HG03442 (cell line): ENCODE measurements at regions not wholly inside any gene's neighbourhood (a gene's known extent, or its start where the extent isn't known, plus 50 kb on each side); places are given as distances from the start of the nearest gene placed in this dataset.

Experiments used
- ATAC-seq: cut with Tn5 transposase; IDR thresholded peaks from one replicate; pipeline ENCODE4 v1.9.1; 2021; ENCODE audit warnings: mild to moderate bottlenecking, moderate library complexity; ENCODE audit not compliant: unreplicated experiment

DNA sequence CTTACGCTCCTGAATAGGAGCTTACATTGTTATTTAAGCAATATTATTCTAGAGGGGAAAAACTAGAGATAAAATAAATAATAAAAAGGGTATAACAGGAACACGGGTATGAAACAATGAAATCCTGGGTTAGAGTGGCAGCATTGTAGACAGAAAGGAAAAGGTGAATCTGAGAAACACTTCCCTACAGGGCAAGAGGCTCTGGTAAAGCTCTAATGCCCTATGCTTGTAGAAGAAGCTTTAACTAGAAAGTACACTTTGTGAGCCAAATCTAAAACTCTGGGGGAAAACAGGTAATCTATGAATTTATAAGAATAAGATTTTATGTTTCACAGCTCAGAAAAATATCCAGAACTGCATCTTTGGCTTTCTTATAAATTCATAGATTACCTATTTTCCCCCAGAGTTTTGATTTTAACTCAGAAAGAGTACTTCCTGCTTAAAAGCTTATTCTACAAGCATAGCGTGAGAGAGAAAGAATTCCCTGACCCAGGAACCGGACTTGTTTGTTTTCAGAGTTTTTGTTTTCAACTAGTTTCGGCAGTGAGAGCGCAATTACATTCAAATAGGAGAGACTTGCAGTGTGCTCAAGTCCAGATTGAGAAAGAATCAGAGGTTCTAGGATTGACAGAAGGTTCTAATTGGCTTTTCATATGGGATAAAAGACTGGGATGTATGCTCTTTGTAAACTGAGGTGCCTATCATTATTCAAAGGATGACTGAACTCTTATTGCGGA is 651.0 kb upstream of the RORB start:
- ATAC-seq, result no peak

DNA sequence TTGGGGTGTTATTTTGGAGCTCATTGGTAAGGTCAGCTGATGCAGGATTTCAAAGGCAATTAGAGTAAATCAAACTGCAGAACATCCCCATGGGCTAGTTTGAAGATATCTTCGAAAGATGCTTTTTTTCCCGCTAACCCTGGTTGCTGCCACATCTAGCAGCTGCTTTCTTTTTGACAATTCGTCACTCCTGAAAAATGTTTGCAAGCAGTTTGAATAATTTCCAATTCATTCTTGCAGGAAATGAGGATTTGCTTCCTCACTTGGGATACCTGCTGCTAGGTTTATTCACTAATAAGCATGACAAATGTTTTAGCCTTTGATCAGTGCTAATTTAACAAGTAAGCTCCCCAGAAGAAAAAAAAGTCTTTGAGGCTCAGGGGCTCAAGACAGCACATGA is 649.6 kb upstream of the RORB start:
- ATAC-seq, result no peak

GRCh38 chr9:73853549-73853948 is 643.6 kb upstream of the RORB start:
- no peak for ATAC-seq

DNA sequence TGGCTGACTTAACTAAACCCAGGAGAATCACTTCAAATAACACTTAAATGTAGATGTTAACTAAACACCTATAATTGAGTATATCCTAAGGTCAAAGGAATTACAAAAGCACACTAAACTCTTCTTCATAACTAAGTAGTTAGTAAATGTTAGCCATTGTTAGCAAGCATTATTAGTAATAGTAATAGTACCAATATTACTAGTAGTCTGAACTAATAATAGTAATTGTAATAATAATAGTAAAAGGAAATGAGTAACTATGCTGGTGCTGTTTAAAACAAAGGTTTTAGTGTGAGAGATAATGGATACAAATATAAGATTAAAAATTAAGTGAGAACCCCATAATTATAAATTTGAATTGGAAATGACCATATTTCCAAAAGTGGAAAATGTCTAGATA is 641.9 kb upstream of the RORB start:
- no peak for ATAC-seq

GRCh38 chr9:73863924-73864323 is 633.2 kb upstream of the RORB start:
- no peak for ATAC-seq

GRCh38 chr9:73866451-73866850 is 630.7 kb upstream of the RORB start:
- ATAC-seq, result no peak

DNA sequence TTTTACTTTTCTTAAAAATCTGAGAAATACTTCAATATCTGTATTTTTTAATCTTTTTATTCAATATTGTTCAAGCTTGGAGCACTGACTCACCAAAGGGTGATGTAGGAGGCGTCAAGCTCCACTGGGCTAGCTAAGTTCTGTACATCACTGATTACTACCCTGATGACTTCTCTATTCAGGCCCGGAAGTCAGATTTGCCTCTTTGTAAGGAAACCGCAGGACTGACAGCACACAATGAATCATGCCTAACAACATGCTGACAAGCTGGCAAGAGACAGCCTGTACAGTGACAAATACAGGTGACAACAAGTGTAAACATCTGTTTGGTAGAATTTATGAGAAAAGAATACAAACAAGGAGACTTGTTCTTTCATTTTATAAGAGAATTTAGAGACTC is 627.9 kb upstream of the RORB start:
- peak; percentile 100 for ATAC-seq

DNA sequence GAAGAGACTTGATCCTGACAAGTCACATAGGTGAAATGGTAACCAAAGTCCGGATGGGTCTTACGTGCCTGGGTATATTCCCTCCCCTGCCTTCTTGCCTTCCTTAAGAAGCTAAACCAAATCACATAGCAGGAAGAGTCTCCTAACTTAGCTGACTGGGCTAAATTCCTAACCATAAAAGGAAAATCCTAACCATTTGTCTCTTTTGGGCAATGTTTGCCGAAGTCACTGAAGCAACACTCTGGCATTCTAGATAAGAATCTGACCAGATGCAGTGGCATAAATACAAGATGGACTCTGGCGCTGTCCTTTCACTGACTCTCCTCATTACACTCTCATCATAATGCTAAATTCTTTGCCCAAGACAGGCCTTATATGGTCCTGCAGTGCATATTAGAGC is 625.5 kb upstream of the RORB start:
- ATAC-seq, result no peak

GRCh38 chr9:73872701-73873100 is 624.4 kb upstream of the RORB start:
- no peak for ATAC-seq

DNA sequence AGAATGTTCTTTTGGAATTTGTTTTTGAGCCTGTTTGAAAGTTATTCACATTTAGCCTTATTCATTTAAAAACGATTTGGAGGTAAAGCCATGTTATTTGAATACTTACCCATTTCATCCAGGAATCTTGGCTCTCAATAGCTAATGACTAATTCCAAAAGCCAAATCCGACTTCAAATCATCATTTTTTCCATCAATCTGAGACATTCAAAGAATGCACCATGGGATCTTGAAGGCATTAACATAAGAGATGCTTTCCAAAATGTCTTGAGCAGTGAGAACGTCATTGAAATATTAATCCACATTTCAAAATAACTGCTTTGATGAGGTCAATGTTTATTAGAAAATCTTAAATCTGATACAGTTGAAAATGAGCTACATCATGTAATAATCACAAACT is 617.0 kb upstream of the RORB start:
- no peak for ATAC-seq

GRCh38 chr9:73889023-73889422 is 608.1 kb upstream of the RORB start:
- no peak for ATAC-seq

GRCh38 chr9:73890685-73891277 is 606.4 kb upstream of the RORB start:
- no peak for ATAC-seq

DNA sequence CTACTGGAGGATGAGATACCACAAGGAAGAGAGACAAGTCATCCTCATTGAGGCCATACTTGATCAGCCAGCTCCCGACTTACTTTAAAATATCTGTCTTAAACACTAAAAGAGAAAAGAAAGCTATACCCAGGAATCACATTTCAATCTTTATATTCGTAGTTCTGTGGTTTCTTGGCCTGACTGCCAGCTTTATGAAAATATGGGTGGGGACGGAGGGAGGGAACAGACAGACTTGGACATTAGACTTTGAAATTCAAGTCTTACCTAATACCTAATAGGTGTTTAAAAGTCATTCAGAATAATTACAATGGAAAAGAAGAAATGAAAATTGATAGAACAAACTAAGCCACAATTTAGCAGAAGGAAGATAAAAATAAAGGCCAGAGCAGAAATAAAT is 604.8 kb upstream of the RORB start:
- no peak for ATAC-seq

- no peak for ATAC-seq
Observed at GRCh38 chr9:73893230-73893629, 603.9 kb upstream of the RORB start.

GRCh38 chr9:73896061-73896460 is 601.1 kb upstream of the RORB start:
- ATAC-seq, result no peak

GRCh38 chr9:73906671-73907070 is 590.5 kb upstream of the RORB start:
- no peak for ATAC-seq

GRCh38 chr9:73911804-73912203 is 585.3 kb upstream of the RORB start:
- ATAC-seq, result no peak

DNA sequence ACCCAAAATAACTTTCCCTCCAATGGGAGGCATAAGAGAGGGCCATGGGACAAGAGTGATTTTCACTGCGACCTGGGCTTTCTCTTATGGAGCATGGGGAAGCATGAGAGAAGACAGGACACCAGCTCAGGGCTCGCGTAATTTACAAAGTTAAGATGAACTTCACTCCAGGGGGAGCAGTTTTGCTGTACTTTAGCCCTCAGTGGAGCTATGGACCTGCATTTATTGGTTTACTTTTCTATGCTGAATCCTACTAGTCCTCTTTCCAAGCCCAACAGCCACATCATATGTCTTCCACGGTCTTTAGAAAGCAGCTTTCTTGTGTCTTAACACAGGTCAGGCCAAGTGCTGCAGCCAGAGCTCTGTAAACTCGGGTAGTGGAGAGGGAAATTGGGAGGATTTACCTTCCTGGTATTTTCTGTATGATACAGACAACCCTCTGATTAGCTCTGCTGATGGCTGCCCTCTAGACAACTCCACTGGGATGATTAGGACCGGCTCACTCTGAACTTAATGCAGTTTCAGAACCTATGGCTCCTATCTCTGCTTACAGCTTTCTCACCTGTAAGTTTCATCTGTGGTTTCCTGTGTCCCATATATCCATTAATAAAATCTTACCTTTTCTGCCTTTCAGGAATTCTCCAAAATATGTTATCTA is 581.0 kb upstream of the RORB start:
- ATAC-seq, result no peak

- ATAC-seq, result no peak
Observed at GRCh38 chr9:73919712-73920111, 577.4 kb upstream of the RORB start.

- no peak for ATAC-seq
Observed at GRCh38 chr9:73923796-73924195, 573.3 kb upstream of the RORB start.

DNA sequence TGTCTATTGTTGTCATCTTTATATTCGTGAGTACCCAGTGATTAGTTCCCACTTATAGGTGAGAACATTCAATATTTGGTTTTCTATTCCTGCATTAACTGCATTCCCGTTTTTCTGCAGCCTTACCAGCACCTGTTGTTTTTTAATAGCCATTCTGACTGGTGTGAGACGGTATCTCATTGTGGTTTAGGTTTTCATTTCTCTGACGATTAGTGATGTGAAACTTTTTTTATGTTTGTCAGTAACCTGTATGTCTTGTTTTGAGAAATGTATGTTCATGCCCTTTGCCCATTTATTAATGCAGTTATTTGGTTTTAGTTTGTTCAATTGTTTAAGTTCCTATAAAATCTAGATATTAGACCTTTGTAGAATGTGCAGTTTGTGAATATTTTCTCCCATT is 546.0 kb upstream of the RORB start:
- no peak for ATAC-seq

DNA sequence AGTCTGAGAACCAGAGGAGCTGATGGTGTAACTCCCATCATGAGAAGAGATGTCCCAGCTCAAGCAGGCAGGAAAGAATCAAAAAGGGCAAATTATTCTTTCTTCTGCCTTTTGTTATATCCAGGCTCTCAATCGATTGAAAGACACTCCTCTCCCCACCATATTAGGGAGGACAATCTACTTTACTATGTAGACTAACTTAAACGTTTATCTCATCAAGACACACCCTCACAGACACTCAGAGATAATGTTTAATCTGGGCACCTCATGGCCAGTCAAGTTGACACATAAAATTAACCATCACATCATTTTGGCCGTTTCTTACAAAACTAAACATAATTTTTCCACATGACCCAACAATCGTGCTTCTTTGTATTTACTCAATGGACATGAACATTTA is 534.3 kb upstream of the RORB start:
- no peak for ATAC-seq
